GM23338 (cell line): ENCODE measurements at regions not wholly inside any gene's neighbourhood (a gene's known extent, or its start where the extent isn't known, plus 50 kb on each side); places are given as distances from the start of the nearest gene placed in this dataset.

Source experiments
- CREB1 ChIP-seq: fragments of 250-450 bp; sonication (Bioruptor Pico); IDR thresholded peaks from 2 replicates; pipeline ENCODE4 v1.5.0; 2020; ENCODE audit warnings: low read depth, mild to moderate bottlenecking, moderate library complexity
- CTCF ChIP-seq, 2 experiments: fragments of 200-600 bp in 1 of 2; sonication (generic) in 1 of 2; conservative IDR thresholded peaks; 2 replicates each; pipeline versions ENCODE4 v1.5.1 to v1.6.1; 2016 to 2017; ENCODE audit warnings: antibody characterized with exemption in 2 of 2, low read depth in 2 of 2, mild to moderate bottlenecking in 2 of 2, moderate library complexity in 1 of 2
- EZH2 ChIP-seq: fragments of 200-600 bp; sonication (generic); IDR thresholded peaks from one replicate; pipeline ENCODE4 v1.8.0; 2017; ENCODE audit warnings: antibody characterized with exemption, mild to moderate bottlenecking, low read depth; ENCODE audit not compliant: unreplicated experiment
- EZH2phosphoT487 ChIP-seq: fragments of 200-600 bp; sonication (generic); IDR thresholded peaks from one replicate; pipeline ENCODE4 v1.8.1; 2018; ENCODE audit warnings: antibody characterized with exemption; ENCODE audit not compliant: unreplicated experiment
- POLR2AphosphoS5 ChIP-seq: IDR thresholded peaks from 2 replicates; pipeline ENCODE4 v1.6.1; 2016; ENCODE audit warnings: antibody characterized with exemption, low read depth

GRCh38 chr18:29012364-29012763 lies 835.4 kb upstream of the CDH2 start:
- TF ChIP-seq CTCF (conservative IDR thresholded peaks at IDR 0.05; ENCODE audit: low read depth in 2 of 2) (no peak), EZH2 (no peak), POLR2AphosphoS5 (no peak), CREB1 (CRISPR knock-in tag) (no peak), EZH2phosphoT487 (no peak)
